HCT116 (cell line): ENCODE measurements at regions not wholly inside any gene's neighbourhood (a gene's known extent, or its start where the extent isn't known, plus 50 kb on each side); places are given as distances from the start of the nearest gene placed in this dataset.

Source experiments
- ATAC-seq: fragments of 200-7000 bp; cut with Tn5 transposase; 2 replicates; pipeline ENCODE4 v1.9.1; 2020; ENCODE audit warnings: mild to moderate bottlenecking, moderate library complexity
- BruUV-seq: library from RNA; stranded (reverse); fragments of 400-500 nt; replicated peaks from 2 replicates; lab custom pipeline; 2021; lab: Mats Ljungman, UMichigan
- CTCF ChIA-PET: fragments of 300-600 bp; sonication (Branson Sonifier 250); formaldehyde crosslinking; loops from one replicate; lab custom pipeline; 2021; ENCODE audit warnings: antibody characterized with exemption; lab: Charles Lee
- POLR2A ChIA-PET: fragments of 300-600, 350-600 bp; sonication (Branson Sonifier 250); formaldehyde crosslinking; loops from one replicate; lab custom pipeline; 2021; ENCODE audit warnings: antibody characterized with exemption; lab: Charles Lee
- RAD21 ChIA-PET, 2 experiments: fragments of 300-600 bp; sonication (Branson Sonifier 250); formaldehyde crosslinking; loops; one replicate each; lab custom pipeline; 2023; ENCODE audit warnings: low total read pairs in 2 of 2; ENCODE audit not compliant: uncharacterized antibody in 2 of 2, unreplicated experiment in 2 of 2, low non-redundant PET in 1 of 2; lab: Charles Lee
- DNase-seq: peaks from one replicate; pipeline ENCODE4 v3.0.0-alpha.2; 2010; ENCODE audit warnings: low read depth, low spot score
- H2AFZ ChIP-seq: fragments of 200-600 bp; shearing (Covaris generic), sonication (generic); 2 replicates; pipeline ENCODE4 v1.6.1; 2017; ENCODE audit warnings: low read depth, mixed run types, mixed read lengths, antibody characterized with exemption, low read length; ENCODE audit not compliant: poor library complexity, severe bottlenecking
- H3K27ac ChIP-seq: 2 replicates; pipeline ENCODE4 v1.5.1; 2012; ENCODE audit warnings: low read depth, low read length
- H3K27me3 ChIP-seq: fragments of 200-600 bp; sonication (generic); 2 replicates; pipeline ENCODE4 v1.6.1; 2016; ENCODE audit warnings: mixed run types, low read length, mixed read lengths; ENCODE audit not compliant: insufficient read depth
- H3K36me3 ChIP-seq, 2 experiments: fragments of 200-500 bp in 1 of 2; fragments of 200-600 bp in 1 of 2; sonication (Bioruptor generic) in 1 of 2; sonication (generic) in 1 of 2; 2 replicates each; pipeline versions ENCODE4 v1.5.1 to v1.6.1; 2014 to 2016; ENCODE audit warnings: low read length in 2 of 2, inconsistent platforms in 1 of 2, mixed read lengths in 1 of 2, mixed run types in 1 of 2; ENCODE audit not compliant: insufficient read depth in 2 of 2, control insufficient read depth in 1 of 2
- H3K4me1 ChIP-seq, 2 experiments: fragments of 200-600 bp in 1 of 2; sonication (generic) in 1 of 2; 2 replicates each; pipeline versions ENCODE4 v1.5.1 to v1.6.1; 2012 to 2017; ENCODE audit warnings: low read length in 2 of 2, inconsistent platforms in 1 of 2, mild to moderate bottlenecking in 1 of 2, mixed read lengths in 1 of 2, mixed run types in 1 of 2, moderate library complexity in 1 of 2; ENCODE audit not compliant: insufficient read depth in 2 of 2, control insufficient read depth in 1 of 2
- H3K4me2 ChIP-seq: fragments of 200-600 bp; sonication (generic); 2 replicates; pipeline ENCODE4 v1.6.1; 2017; ENCODE audit warnings: mixed run types, low read length, mixed read lengths
- H3K4me3 ChIP-seq, 2 experiments: fragments of 200-600 bp in 1 of 2; sonication (generic) in 1 of 2; replicated peaks in 1 of 2; 2 replicates each; pipeline ENCODE4 v1.5.1; 2011 to 2016; ENCODE audit warnings: low read length in 2 of 2, control low read depth in 1 of 2, low read depth in 1 of 2, mild to moderate bottlenecking in 1 of 2, mixed read lengths in 1 of 2, mixed run types in 1 of 2
- H3K79me2 ChIP-seq: fragments of 200-600 bp; sonication (generic); 2 replicates; pipeline ENCODE4 v1.6.1; 2017; ENCODE audit warnings: mild to moderate bottlenecking, mixed run types, low read length, moderate library complexity, mixed read lengths; ENCODE audit not compliant: insufficient read depth
- H3K9ac ChIP-seq: fragments of 200-600 bp; sonication (generic); 2 replicates; pipeline ENCODE4 v1.6.1; 2016; ENCODE audit warnings: low read length, mixed read lengths
- H3K9me2 ChIP-seq: fragments of 200-600 bp; sonication (generic), shearing (Covaris generic); 2 replicates; pipeline ENCODE4 v1.6.1; 2017; ENCODE audit warnings: mixed run types, mild to moderate bottlenecking, moderate library complexity; ENCODE audit not compliant: insufficient read depth
- H3K9me3 ChIP-seq, 2 experiments: fragments of 200-500 bp in 1 of 2; fragments of 200-600 bp in 1 of 2; sonication (Bioruptor generic) in 1 of 2; sonication (generic) in 1 of 2; 2 replicates each; pipeline ENCODE4 v1.6.1; 2014 to 2017; ENCODE audit warnings: low read length in 2 of 2, mixed read lengths in 2 of 2, inconsistent platforms in 1 of 2, low read depth in 1 of 2, mild to moderate bottlenecking in 1 of 2, mixed run types in 1 of 2, moderate library complexity in 1 of 2; ENCODE audit not compliant: control insufficient read depth in 1 of 2, insufficient read depth in 1 of 2
- H4K20me1 ChIP-seq: fragments of 200-600 bp; sonication (generic), shearing (Covaris generic); 2 replicates; pipeline ENCODE4 v1.6.1; 2017; ENCODE audit warnings: mixed run types, mild to moderate bottlenecking, moderate library complexity; ENCODE audit not compliant: insufficient read depth
- ATF3 ChIP-seq: IDR thresholded peaks from 2 replicates; pipeline ENCODE4 v1.6.1; 2012
- CBX3 ChIP-seq: IDR thresholded peaks from 2 replicates; pipeline ENCODE4 v1.6.1; 2012; ENCODE audit warnings: low read depth
- CEBPB ChIP-seq: IDR thresholded peaks from 2 replicates; pipeline ENCODE4 v1.6.1; 2012; ENCODE audit warnings: low read depth
- CTCF ChIP-seq, 3 experiments: fragments of 200-600 bp in 1 of 3; sonication (generic) in 1 of 3; IDR thresholded peaks in 2 of 3; conservative IDR thresholded peaks in 1 of 3; 2 replicates each; pipeline ENCODE4 v1.5.1; 2012 to 2017; ENCODE audit warnings: low read depth in 2 of 3, low read length in 2 of 3, antibody characterized with exemption in 1 of 3, borderline replicate concordance in 1 of 3, control low read depth in 1 of 3, mild to moderate bottlenecking in 1 of 3, mixed read lengths in 1 of 3, mixed run types in 1 of 3, moderate library complexity in 1 of 3; ENCODE audit not compliant: insufficient read depth in 1 of 3
- EGR1 ChIP-seq: IDR thresholded peaks from 2 replicates; pipeline ENCODE4 v1.6.1; 2012; ENCODE audit warnings: low read depth
- ELF1 ChIP-seq: IDR thresholded peaks from 2 replicates; pipeline ENCODE4 v1.6.1; 2012; ENCODE audit warnings: low read depth, borderline replicate concordance
- EZH2 ChIP-seq: fragments of 200-600 bp; sonication (generic); IDR thresholded peaks from 2 replicates; pipeline ENCODE4 v1.6.1; 2017; ENCODE audit warnings: antibody characterized with exemption, mixed run types
- EZH2phosphoT487 ChIP-seq: fragments of 200-600 bp; IDR thresholded peaks from 2 replicates; pipeline ENCODE4 v1.6.1; 2018; ENCODE audit warnings: antibody characterized with exemption, borderline replicate concordance
- FOSL1 ChIP-seq: IDR thresholded peaks from 2 replicates; pipeline ENCODE4 v1.6.1; 2012; ENCODE audit warnings: low read depth
- JUND ChIP-seq: IDR thresholded peaks from 2 replicates; pipeline ENCODE4 v1.6.1; 2012
- MAX ChIP-seq: IDR thresholded peaks from 2 replicates; pipeline ENCODE4 v1.6.1; 2012
- POLR2A ChIP-seq: IDR thresholded peaks from 2 replicates; pipeline ENCODE4 v1.7.0; 2011; ENCODE audit warnings: borderline replicate concordance; ENCODE audit not compliant: insufficient read depth, insufficient read length; ENCODE audit errors: extremely low read depth
- POLR2AphosphoS5 ChIP-seq: IDR thresholded peaks from 2 replicates; pipeline ENCODE4 v1.6.1; 2011; ENCODE audit warnings: mild to moderate bottlenecking, low read depth, low read length, moderate library complexity
- RAD21 ChIP-seq: IDR thresholded peaks from 2 replicates; pipeline ENCODE4 v1.6.1; 2012; ENCODE audit warnings: low read depth, mild to moderate bottlenecking
- REST ChIP-seq: IDR thresholded peaks from 2 replicates; pipeline ENCODE4 v1.6.1; 2012; ENCODE audit warnings: low read depth
- SIN3A ChIP-seq: IDR thresholded peaks from 2 replicates; pipeline ENCODE4 v1.6.1; 2012; ENCODE audit warnings: low read depth
- SP1 ChIP-seq: IDR thresholded peaks from 2 replicates; pipeline ENCODE4 v1.6.1; 2012; ENCODE audit warnings: low read depth
- SRF ChIP-seq: IDR thresholded peaks from 2 replicates; pipeline ENCODE4 v1.6.1; 2012; ENCODE audit warnings: low read depth
- TCF7L2 ChIP-seq: IDR thresholded peaks from 2 replicates; pipeline ENCODE4 v1.7.0; 2011; ENCODE audit warnings: borderline replicate concordance, inconsistent platforms; ENCODE audit not compliant: insufficient read depth, insufficient read length; ENCODE audit errors: extremely low read depth
- YY1 ChIP-seq: IDR thresholded peaks from 2 replicates; pipeline ENCODE4 v1.6.1; 2011; ENCODE audit warnings: low read length, low read depth, moderate library complexity, mild to moderate bottlenecking; ENCODE audit not compliant: insufficient replicate concordance; ENCODE audit errors: extremely low read depth
- ZFX ChIP-seq: fragments of 450-650 bp; IDR thresholded peaks from 2 replicates; pipeline ENCODE4 v1.6.1; 2017
- ZNF274 ChIP-seq: fragments of 200-500 bp; sonication (Bioruptor generic); IDR thresholded peaks from 2 replicates; pipeline ENCODE4 v1.6.1; 2014; ENCODE audit warnings: mild to moderate bottlenecking, low read depth, low read length, inconsistent platforms
- intact Hi-C: fragments of 100-400 bp; cut with micrococcal nuclease; formaldehyde crosslinking; loops from 2 replicates; pipeline ENCODE4 v1.10.0; 2022

- no TSS peak for BruUV-seq
- Histone ChIP-seq H3K9me2 (no peaks in the 10 kb centered on the region), H3K36me3 (no peaks in the 10 kb centered on the region), H4K20me1 (no peaks in the 10 kb centered on the region), H3K4me2 (peak overlapping the region; percentile 44), H3K79me2 (no peaks in the 10 kb centered on the region), H3K27ac (no peak overlapping the region), H3K9me3 (no peaks in the 10 kb centered on the region), H3K4me3 (no peak overlapping the region), H3K9ac (no peak overlapping the region), H3K27me3 (no peaks in the 10 kb centered on the region), H3K4me1 (peaks cover 18 to 28% of the 10 kb centered on the region in 2 experiments; a peak in 3 of 4 replicates), H2AFZ (peak overlapping the region; percentile 60)
- ChIA-PET RAD21 (interaction anchor here in 1 of 2 experiments (1.1 kb wide), 1 partner anchor 35 kb away, joined by 3 read pairs; no protein-coding TSS in a partner anchor), POLR2A (no interaction called here), CTCF (no interaction called here)
- ATAC-seq (peak; percentile 96), DNase-seq (peak; percentile 56)
- intact Hi-C loops: no loop called here
- TF ChIP-seq RAD21 (peak; percentile 26; the same call in 1 of the 2 replicates), FOSL1 (no peak), SP1 (0 out of 2 replicates have a peak, but pooled peaks have one; percentile 5), SIN3A (no peak), POLR2A (no peak), CTCF (IDR thresholded peaks at IDR 0.05 in 2 of 3, conservative IDR thresholded peaks at IDR 0.05 in 1 of 3; ENCODE audit: borderline replicate concordance in 1 of 3, insufficient read depth in 1 of 3, low read depth in 2 of 3, low read length in 2 of 3) (peak in 2 of 3 experiments; percentile 49 to 51; a peak in 4 of 6 replicates), ATF3 (no peak), REST (no peak), JUND (no peak), EZH2 (no peak), ELF1 (no peak), CEBPB (no peak), YY1 (no peak), EGR1 (no peak), POLR2AphosphoS5 (no peak), MAX (no peak), TCF7L2 (peak; percentile 52), CBX3 (no peak), ZNF274 (no peak), SRF (no peak), ZFX (no peak), EZH2phosphoT487 (no peak)
Observed at GRCh38 chr2:235170536-235171521, 219.0 kb downstream of the SH3BP4 start.
